ENCODE measurements at regions not wholly inside any gene's neighbourhood (a gene's known extent, or its start where the extent isn't known, plus 50 kb on each side); places are given as distances from the start of the nearest gene placed in this dataset.

- Histone ChIP-seq H3K36me3 (ENCODE audit: control insufficient read depth in 1 of 2, insufficient read depth in 2 of 2, low read length in 2 of 2) (no peaks in the 10 kb centered on the region), H3K4me3 (replicated peaks in 1 of 2; ENCODE audit: low read depth in 1 of 2, low read length in 2 of 2) (no peak overlapping the region), H2AFZ (ENCODE audit: low read depth, low read length, poor library complexity, severe bottlenecking) (no peak overlapping the region), H3K4me1 (ENCODE audit: control insufficient read depth in 1 of 2, insufficient read depth in 2 of 2, low read length in 2 of 2) (no peaks in the 10 kb centered on the region), H4K20me1 (ENCODE audit: insufficient read depth) (no peaks in the 10 kb centered on the region), H3K79me2 (ENCODE audit: insufficient read depth, low read length) (no peaks in the 10 kb centered on the region), H3K9me3 (ENCODE audit: control insufficient read depth in 1 of 2, insufficient read depth in 1 of 2, low read depth in 1 of 2, low read length in 2 of 2) (no peaks in the 10 kb centered on the region), H3K4me2 (ENCODE audit: low read length) (no peak overlapping the region), H3K27me3 (ENCODE audit: insufficient read depth, low read length) (peaks cover 63% of the 10 kb centered on the region), H3K9me2 (ENCODE audit: insufficient read depth) (no peaks in the 10 kb centered on the region), H3K9ac (ENCODE audit: low read length) (no peak overlapping the region), H3K27ac (ENCODE audit: low read depth, low read length) (no peak overlapping the region)
- BruUV-seq (replicated peaks): no TSS peak
- DNase-seq (ENCODE audit: low read depth, low spot score): no peak
- POLR2A ChIA-PET: no interaction called here
- RAD21 ChIA-PET (ENCODE audit: low non-redundant PET in 1 of 2, low total read pairs in 2 of 2, uncharacterized antibody in 2 of 2, unreplicated experiment in 2 of 2): no interaction called here
- no peak for ATAC-seq
- CTCF ChIA-PET: no interaction called here
- TF ChIP-seq SRF (IDR thresholded peaks at IDR 0.05; ENCODE audit: low read depth) (no peak), ELF1 (IDR thresholded peaks at IDR 0.05; ENCODE audit: borderline replicate concordance, low read depth) (no peak), POLR2A (IDR thresholded peaks at IDR 0.05; ENCODE audit: borderline replicate concordance, extremely low read depth, insufficient read depth, insufficient read length) (no peak), CBX3 (IDR thresholded peaks at IDR 0.05; ENCODE audit: low read depth) (no peak), FOSL1 (IDR thresholded peaks at IDR 0.05; ENCODE audit: low read depth) (no peak), EZH2 (IDR thresholded peaks at IDR 0.05) (no peak), ATF3 (IDR thresholded peaks at IDR 0.05) (no peak), ZBTB33 (IDR thresholded peaks at IDR 0.05; ENCODE audit: extremely low read depth, insufficient replicate concordance, low read length) (no peak), EZH2phosphoT487 (IDR thresholded peaks at IDR 0.05; ENCODE audit: borderline replicate concordance) (no peak)
- intact Hi-C loops (cut with micrococcal nuclease): no loop called here
These were observed 234.4 kb downstream of the PTPRU start for GRCh38 chr1:29470788-29471119.

Data from HCT116 (cell line).